ENCODE measurements at regions not wholly inside any gene's neighbourhood (a gene's known extent, or its start where the extent isn't known, plus 50 kb on each side); places are given as distances from the start of the nearest gene placed in this dataset.
"Not testable (repeated sequence)": the region's sequence is repeated elsewhere in the genome, so short reads cannot be mapped to it uniquely, and the experiment has no call there.

GRCh38 chr6:14300189-14300588 lies 182.6 kb downstream of the CD83 start:
- not testable (repeated sequence) for DNase-seq

- not testable (repeated sequence) for DNase-seq
These were observed 183.1 kb downstream of the CD83 start for GRCh38 chr6:14300721-14301120.

GRCh38 chr6:14301477-14301876 lies 183.9 kb downstream of the CD83 start:
- DNase-seq = not testable (repeated sequence)

- no peak for DNase-seq
These were observed 187.6 kb downstream of the CD83 start for GRCh38 chr6:14305131-14305530.

GRCh38 chr6:14305624-14306023 lies 188.1 kb downstream of the CD83 start:
- DNase-seq = no peak

GRCh38 chr6:14306151-14306906 lies 188.8 kb downstream of the CD83 start:
- DNase-seq = no peak

GRCh38 chr6:14309516-14309915 lies 191.9 kb downstream of the CD83 start:
- DNase-seq = no peak

- DNase-seq = no peak
These were observed 192.4 kb downstream of the CD83 start for GRCh38 chr6:14309951-14310445.

GRCh38 chr6:14310960-14311359 lies 193.4 kb downstream of the CD83 start:
- DNase-seq = no peak

- no peak for DNase-seq
These were observed 195.0 kb downstream of the CD83 start for GRCh38 chr6:14312587-14312986.

GRCh38 chr6:14313248-14313647 lies 195.7 kb downstream of the CD83 start:
- no peak for DNase-seq

GRCh38 chr6:14315353-14315752 lies 197.8 kb downstream of the CD83 start:
- no peak for DNase-seq

- DNase-seq = no peak
These were observed 199.2 kb downstream of the CD83 start for GRCh38 chr6:14316651-14317386.

GRCh38 chr6:14317387-14317970 lies 199.9 kb downstream of the CD83 start:
- DNase-seq = no peak

GRCh38 chr6:14320332-14320731 lies 202.8 kb downstream of the CD83 start:
- no peak for DNase-seq

- DNase-seq = no peak
These were observed 204.6 kb downstream of the CD83 start for GRCh38 chr6:14321992-14322772.

GRCh38 chr6:14322841-14323240 lies 205.3 kb downstream of the CD83 start:
- no peak for DNase-seq

GRCh38 chr6:14326774-14327173 lies 209.2 kb downstream of the CD83 start:
- DNase-seq = no peak

GRCh38 chr6:14328163-14328562 lies 210.6 kb downstream of the CD83 start:
- DNase-seq = no peak

- DNase-seq = no peak
These were observed 216.2 kb downstream of the CD83 start for GRCh38 chr6:14333556-14334305.

GRCh38 chr6:14335071-14335470 lies 217.5 kb downstream of the CD83 start:
- no peak for DNase-seq

GRCh38 chr6:14337152-14337551 lies 219.6 kb downstream of the CD83 start:
- no peak for DNase-seq
